Loucy (cell line): ENCODE measurements at regions not wholly inside any gene's neighbourhood (a gene's known extent, or its start where the extent isn't known, plus 50 kb on each side); places are given as distances from the start of the nearest gene placed in this dataset.

Source experiments
- H2AFZ ChIP-seq: fragments of 200-600 bp; sonication (generic); 2 replicates; pipeline ENCODE4 v1.6.0; 2016; ENCODE audit warnings: antibody characterized with exemption, mild to moderate bottlenecking, low read length, moderate library complexity
- H3F3A ChIP-seq: fragments of 200-600 bp; 2 replicates; pipeline ENCODE4 v1.6.0; 2016; ENCODE audit warnings: antibody characterized with exemption, low read depth, mild to moderate bottlenecking
- H3K27me3 ChIP-seq: fragments of 200-600 bp; sonication (generic); 2 replicates; pipeline ENCODE4 v1.6.1; 2014; ENCODE audit warnings: low read length, mild to moderate bottlenecking; ENCODE audit not compliant: insufficient read depth, poor library complexity, severe bottlenecking
- H3K36me3 ChIP-seq: fragments of 200-600 bp; sonication (generic); 2 replicates; pipeline ENCODE4 v1.6.1; 2016; ENCODE audit warnings: low read length; ENCODE audit not compliant: insufficient read depth
- H3K4me1 ChIP-seq: fragments of 200-600 bp; sonication (generic); 2 replicates; pipeline ENCODE4 v1.5.1; 2014; ENCODE audit warnings: low read length, mild to moderate bottlenecking; ENCODE audit not compliant: insufficient read depth, poor library complexity, severe bottlenecking
- H3K4me2 ChIP-seq: fragments of 200-600 bp; sonication (generic); 2 replicates; pipeline ENCODE4 v1.6.0; 2014; ENCODE audit warnings: antibody characterized with exemption, low read length, low read depth, mild to moderate bottlenecking; ENCODE audit not compliant: poor library complexity, severe bottlenecking
- H3K4me3 ChIP-seq: fragments of 200-600 bp; sonication (generic); 2 replicates; pipeline ENCODE4 v1.5.1; 2014; ENCODE audit warnings: low read length, mild to moderate bottlenecking, mixed read lengths; ENCODE audit not compliant: poor library complexity, severe bottlenecking
- H3K79me2 ChIP-seq: fragments of 200-600 bp; sonication (generic); 2 replicates; pipeline ENCODE4 v1.6.1; 2014; ENCODE audit warnings: low read length; ENCODE audit not compliant: insufficient read depth
- H3K9ac ChIP-seq: fragments of 200-600 bp; sonication (generic); 2 replicates; pipeline ENCODE4 v1.6.0; 2014; ENCODE audit warnings: mild to moderate bottlenecking, low read depth, low read length, moderate library complexity; ENCODE audit not compliant: poor library complexity, severe bottlenecking
- H3K9me2 ChIP-seq: fragments of 200-600 bp; sonication (generic); replicated peaks from 2 replicates; pipeline ENCODE4 v1.6.1; 2016; ENCODE audit warnings: low read depth, low read length, mixed read lengths
- H3K9me3 ChIP-seq: fragments of 200-600 bp; sonication (generic); 2 replicates; pipeline ENCODE4 v1.6.1; 2014; ENCODE audit warnings: mild to moderate bottlenecking, antibody characterized with exemption, low read length, low read depth; ENCODE audit not compliant: insufficient read depth
- H4K20me1 ChIP-seq: fragments of 200-600 bp; sonication (generic); 2 replicates; pipeline ENCODE4 v1.6.0; 2014; ENCODE audit warnings: antibody characterized with exemption, low read length, mild to moderate bottlenecking; ENCODE audit not compliant: insufficient read depth, poor library complexity, severe bottlenecking
- EZH2phosphoT487 ChIP-seq: fragments of 200-600 bp; IDR thresholded peaks from 2 replicates; pipeline ENCODE4 v1.6.1; 2018; ENCODE audit warnings: antibody characterized with exemption, mild to moderate bottlenecking, moderate library complexity, borderline replicate concordance
- TF ChIP-seq, protein P1 (sequence below): fragments of 200-600 bp; sonication (generic); conservative IDR thresholded peaks from 2 replicates; pipeline ENCODE4 v1.5.1; 2014; ENCODE audit warnings: mild to moderate bottlenecking, antibody characterized with exemption, low read length

- H3K4me3 ChIP-seq, result no peak overlapping the region
- no peaks in the 10 kb centered on the region for H3K36me3 ChIP-seq
- TF ChIP-seq EZH2phosphoT487, result no peak
- TF ChIP-seq, protein P1, sequence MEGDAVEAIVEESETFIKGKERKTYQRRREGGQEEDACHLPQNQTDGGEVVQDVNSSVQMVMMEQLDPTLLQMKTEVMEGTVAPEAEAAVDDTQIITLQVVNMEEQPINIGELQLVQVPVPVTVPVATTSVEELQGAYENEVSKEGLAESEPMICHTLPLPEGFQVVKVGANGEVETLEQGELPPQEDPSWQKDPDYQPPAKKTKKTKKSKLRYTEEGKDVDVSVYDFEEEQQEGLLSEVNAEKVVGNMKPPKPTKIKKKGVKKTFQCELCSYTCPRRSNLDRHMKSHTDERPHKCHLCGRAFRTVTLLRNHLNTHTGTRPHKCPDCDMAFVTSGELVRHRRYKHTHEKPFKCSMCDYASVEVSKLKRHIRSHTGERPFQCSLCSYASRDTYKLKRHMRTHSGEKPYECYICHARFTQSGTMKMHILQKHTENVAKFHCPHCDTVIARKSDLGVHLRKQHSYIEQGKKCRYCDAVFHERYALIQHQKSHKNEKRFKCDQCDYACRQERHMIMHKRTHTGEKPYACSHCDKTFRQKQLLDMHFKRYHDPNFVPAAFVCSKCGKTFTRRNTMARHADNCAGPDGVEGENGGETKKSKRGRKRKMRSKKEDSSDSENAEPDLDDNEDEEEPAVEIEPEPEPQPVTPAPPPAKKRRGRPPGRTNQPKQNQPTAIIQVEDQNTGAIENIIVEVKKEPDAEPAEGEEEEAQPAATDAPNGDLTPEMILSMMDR, result no peak
- H3K9me3 ChIP-seq, result peaks cover 17% of the 10 kb centered on the region; the same call in 1 of the 2 replicates
- H4K20me1 ChIP-seq, result no peaks in the 10 kb centered on the region
- H3K9me2 ChIP-seq, result no peaks in the 10 kb centered on the region
- no peaks in the 10 kb centered on the region for H3K27me3 ChIP-seq
- H2AFZ ChIP-seq, result no peak overlapping the region
- no peak overlapping the region for H3K9ac ChIP-seq
- no peaks in the 10 kb centered on the region for H3K79me2 ChIP-seq
- no peaks in the 10 kb centered on the region for H3K4me1 ChIP-seq
- H3F3A ChIP-seq, result no peaks in the 10 kb centered on the region
- no peak overlapping the region for H3K4me2 ChIP-seq
These were observed 108.3 kb downstream of the CTTN start for GRCh38 chr11:70506658-70506970.

DNA sequence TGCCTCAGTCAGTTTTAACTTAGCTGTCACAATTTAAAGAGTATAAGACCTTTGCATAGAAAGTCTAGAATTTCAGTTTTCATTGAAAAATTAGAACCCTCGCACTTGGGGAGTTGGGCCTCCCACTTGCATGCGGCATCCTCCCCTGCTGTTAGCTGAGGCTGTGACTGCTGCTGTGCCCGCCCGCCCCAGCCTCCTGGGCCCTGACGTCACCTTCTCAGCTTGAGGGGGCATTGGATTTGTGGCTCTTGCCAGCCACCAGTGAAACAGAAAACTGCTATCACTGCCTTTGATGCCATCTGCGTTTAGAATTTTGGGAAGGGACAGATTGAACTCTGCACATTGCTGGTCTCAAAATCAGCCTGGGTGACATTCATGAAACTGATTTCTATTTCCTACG, 108.7 kb downstream of the CTTN start:
- Histone ChIP-seq H3K27me3 (no peaks in the 10 kb centered on the region), H3K4me2 (no peak overlapping the region), H3K4me1 (no peaks in the 10 kb centered on the region), H3K4me3 (no peak overlapping the region), H3K9me2 (no peaks in the 10 kb centered on the region), H2AFZ (no peak overlapping the region), H4K20me1 (no peaks in the 10 kb centered on the region), H3K9ac (no peak overlapping the region), H3K9me3 (peaks cover 17% of the 10 kb centered on the region; the same call in 1 of the 2 replicates), H3K79me2 (no peaks in the 10 kb centered on the region), H3F3A (no peaks in the 10 kb centered on the region), H3K36me3 (no peaks in the 10 kb centered on the region)
- TF ChIP-seq, protein P1, result no peak
- no peak for TF ChIP-seq EZH2phosphoT487

GRCh38 chr11:70507466-70508230, 109.3 kb downstream of the CTTN start:
- H3F3A ChIP-seq, result no peaks in the 10 kb centered on the region
- no peaks in the 10 kb centered on the region for H4K20me1 ChIP-seq
- no peaks in the 10 kb centered on the region for H3K36me3 ChIP-seq
- H3K27me3 ChIP-seq, result no peaks in the 10 kb centered on the region
- H2AFZ ChIP-seq, result no peak overlapping the region
- no peak overlapping the region for H3K9ac ChIP-seq
- no peaks in the 10 kb centered on the region for H3K9me2 ChIP-seq
- no peak overlapping the region for H3K4me2 ChIP-seq
- no peaks in the 10 kb centered on the region for H3K79me2 ChIP-seq
- peaks cover 20% of the 10 kb centered on the region; the same call in 1 of the 2 replicates for H3K9me3 ChIP-seq
- H3K4me3 ChIP-seq, result no peak overlapping the region
- TF ChIP-seq EZH2phosphoT487, result no peak
- TF ChIP-seq, protein P1, result no peak
- H3K4me1 ChIP-seq, result no peaks in the 10 kb centered on the region
